Stimulated activated naive CD4-positive, alpha-beta T cell (primary cell): ENCODE measurements at regions not wholly inside any gene's neighbourhood (a gene's known extent, or its start where the extent isn't known, plus 50 kb on each side); places are given as distances from the start of the nearest gene placed in this dataset.

ENCODE experiments used
- DNase-seq, 6 experiments: peaks; one replicate each; lab custom pipeline; 2025; lab: John Stamatoyannopoulos, UW

DNA sequence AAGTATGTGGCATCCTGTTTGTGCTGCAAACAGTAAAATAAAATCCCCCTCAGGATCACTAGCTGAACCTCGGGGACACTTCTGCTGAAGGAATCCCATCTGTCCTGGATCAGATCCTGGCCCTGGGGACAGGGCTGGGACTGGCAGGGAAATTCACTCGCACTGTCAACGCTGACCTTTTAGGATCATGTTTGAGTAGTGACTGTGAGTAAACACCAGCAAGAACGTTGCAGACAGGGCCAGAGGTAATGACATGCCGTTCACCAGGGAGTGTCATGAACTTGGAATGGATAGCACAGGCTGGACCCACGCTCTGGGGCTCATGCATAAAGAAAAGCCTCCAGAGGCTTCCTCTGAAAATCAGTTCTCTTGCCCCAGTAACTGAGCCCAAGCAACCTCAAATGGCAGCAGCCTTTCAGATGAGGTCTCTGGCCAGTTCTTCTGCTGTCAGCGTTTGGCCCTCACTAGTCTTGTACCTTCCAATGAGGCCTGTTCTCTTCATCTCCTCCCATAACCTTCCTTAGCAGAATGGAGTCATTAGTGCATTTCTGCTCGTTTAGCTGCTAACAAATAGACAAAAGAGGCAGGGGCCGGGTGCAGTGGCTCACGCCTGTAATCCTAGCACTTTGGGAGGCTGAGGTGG is 51.0 kb upstream of the BARX2 start:
- no peak for DNase-seq

DNA sequence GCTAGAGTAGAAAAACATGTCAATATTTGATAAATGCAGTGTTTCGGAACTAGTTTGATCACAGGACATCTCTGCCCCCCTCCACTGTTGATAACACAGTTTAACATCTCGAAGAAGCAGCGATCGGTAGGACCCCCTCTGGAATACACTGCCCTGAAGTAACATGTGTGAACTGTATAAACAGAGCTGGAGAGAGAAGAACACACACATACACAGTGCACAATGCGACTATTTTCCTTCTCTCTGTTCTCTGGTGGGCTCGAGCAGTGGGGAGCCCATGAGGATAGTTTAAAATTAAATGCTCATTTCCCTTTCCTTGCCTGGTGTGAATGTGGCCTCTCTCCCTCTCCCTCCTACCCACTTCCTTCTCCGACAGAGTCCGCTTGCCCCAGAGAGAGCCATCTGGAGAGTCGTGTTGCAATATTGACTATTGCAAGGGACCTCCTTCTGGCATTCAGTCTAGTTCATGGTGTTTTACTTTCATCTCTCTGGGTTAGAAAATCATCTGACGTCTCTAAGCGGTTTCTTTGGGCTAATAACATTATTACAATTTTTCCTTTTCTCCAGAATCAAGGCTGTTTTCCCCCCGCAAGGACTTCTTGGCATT is 51.6 kb upstream of the BARX2 start:
- no peak for DNase-seq

DNA sequence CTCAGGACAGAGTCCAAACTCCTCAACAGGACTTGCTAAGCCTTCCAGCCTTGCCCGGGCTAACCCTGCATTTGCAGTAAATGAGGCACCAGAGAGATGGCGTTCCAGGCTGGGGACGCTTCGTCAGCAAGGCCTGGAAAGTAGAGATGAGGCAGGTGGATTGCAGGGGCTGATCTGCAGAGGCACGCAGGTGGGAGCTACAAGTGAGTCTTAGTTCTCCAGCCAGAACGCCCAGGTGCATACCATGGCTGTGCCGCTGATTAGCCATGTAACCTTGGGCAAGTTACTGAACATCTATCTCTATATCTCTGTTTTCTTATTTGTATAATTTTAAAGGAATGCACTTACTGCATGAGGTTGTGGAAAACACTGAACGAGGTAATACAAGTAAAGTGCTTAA is 52.7 kb upstream of the BARX2 start:
- no peak for DNase-seq

DNA sequence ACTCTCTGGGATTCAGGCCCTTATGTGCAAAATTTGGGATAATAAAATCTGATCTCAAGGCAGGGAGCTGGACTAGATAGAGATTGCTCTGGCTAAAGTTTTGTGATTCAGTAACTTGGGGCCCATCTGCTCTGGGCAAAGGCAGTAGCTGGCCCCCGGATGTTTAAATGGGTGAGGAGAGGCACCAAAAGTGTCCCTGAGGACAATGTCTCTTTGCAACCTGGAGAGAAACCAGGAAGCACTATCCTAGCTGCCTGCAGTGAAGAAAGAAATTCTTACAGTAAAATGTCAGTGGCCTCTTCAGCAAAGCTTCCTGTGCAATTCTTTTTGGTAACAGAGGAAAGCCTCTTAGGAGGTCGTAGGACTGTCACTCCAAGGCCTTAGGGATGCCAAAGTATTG is 54.6 kb upstream of the BARX2 start:
- DNase-seq = no peak

DNA sequence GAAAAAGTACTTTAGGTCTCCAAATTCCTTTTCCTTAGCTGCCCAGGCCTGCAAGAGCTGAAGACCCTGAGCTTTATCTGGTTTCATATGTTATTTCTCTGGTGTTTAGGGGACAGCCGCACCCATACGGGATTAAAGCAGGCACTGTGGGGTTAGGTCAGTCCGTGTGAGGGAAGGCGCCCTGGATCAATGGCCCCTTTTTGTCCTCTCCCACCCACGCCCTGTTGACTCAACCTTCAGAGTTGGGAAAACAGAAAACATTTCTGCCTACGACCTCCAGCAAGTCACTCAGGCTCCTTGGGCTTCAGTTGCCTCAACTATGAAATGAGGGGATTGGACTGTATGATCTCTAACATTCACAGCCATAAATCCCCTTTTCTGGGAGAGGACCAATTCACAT is 55.2 kb upstream of the BARX2 start:
- DNase-seq = no peak

DNA sequence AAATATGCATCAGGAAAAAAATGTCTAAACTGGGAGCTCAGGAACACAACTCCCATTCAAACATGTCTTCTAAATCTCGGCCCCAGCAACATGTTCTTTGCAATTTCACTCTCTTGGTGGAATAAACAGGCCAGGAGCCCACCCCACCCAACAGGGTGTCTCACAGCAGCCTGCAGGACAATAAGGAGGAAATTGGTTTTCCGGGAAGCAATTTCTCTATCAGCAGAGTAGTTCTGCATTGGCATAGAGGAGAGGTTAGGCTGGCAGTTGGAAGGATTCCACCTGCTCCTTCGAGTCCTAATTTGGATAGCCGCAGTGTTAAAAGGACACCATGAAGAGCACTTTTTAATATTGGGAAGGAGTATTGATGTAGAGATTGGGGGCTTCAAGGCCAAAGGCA is 55.9 kb upstream of the BARX2 start:
- DNase-seq = no peak

DNA sequence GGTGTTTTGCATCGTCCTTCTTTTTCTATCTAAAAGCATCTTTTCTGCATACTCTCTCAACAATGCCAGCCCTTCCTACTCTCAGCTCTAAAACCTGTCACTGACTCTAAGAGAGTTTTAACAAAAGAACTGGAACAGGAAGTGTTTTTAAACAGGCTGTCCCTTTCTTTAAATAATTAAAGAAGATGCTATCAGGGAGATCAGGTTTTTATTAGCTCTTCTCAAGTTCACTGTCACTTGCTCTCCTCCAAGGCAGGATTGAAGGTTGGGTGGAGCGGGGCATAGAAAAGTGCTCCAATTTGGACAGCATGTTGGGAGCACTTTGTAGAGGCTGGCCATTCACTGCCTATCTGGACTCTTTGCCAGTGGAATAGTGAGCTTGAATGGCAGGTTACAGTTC is 56.4 kb upstream of the BARX2 start:
- DNase-seq = no peak

DNA sequence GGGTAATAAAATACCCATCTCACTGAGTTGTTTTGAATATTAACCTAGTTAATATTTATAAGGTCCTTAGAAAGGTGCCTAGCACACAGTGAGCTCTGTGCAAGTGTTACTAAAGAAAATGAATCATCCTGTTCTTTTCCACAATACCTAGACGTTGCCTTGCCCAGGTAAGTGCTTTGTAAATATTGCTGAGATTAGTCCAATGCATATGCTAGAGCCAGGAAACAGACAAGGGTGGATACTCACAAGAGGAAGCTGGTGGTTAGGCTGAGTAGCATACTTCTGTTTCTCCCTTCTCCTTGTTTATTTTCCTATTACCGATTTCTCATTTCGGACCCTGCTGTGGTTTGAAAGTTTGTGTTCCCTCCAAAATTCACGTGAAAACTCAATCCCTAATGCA is 58.1 kb upstream of the BARX2 start:
- no peak for DNase-seq

DNA sequence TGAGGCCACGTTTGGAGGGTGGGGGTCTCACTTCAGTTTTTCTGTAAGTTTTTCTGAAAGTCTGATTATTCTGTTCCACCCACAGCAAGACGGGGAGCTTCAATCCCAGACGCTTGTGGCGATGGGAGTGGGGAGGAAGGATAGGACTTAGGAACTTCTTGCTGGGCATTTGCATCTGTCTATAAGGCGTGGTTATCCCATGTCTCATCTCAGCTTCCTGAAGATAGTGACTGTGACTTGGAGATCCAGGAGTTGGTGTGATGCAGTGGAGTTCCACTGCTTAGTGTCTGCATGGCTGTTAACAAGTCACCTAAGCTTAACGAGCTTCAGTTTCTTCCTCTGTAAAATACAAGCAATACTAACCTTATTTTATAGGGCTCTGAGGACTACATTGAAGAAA is 58.9 kb upstream of the BARX2 start:
- DNase-seq = no peak

DNA sequence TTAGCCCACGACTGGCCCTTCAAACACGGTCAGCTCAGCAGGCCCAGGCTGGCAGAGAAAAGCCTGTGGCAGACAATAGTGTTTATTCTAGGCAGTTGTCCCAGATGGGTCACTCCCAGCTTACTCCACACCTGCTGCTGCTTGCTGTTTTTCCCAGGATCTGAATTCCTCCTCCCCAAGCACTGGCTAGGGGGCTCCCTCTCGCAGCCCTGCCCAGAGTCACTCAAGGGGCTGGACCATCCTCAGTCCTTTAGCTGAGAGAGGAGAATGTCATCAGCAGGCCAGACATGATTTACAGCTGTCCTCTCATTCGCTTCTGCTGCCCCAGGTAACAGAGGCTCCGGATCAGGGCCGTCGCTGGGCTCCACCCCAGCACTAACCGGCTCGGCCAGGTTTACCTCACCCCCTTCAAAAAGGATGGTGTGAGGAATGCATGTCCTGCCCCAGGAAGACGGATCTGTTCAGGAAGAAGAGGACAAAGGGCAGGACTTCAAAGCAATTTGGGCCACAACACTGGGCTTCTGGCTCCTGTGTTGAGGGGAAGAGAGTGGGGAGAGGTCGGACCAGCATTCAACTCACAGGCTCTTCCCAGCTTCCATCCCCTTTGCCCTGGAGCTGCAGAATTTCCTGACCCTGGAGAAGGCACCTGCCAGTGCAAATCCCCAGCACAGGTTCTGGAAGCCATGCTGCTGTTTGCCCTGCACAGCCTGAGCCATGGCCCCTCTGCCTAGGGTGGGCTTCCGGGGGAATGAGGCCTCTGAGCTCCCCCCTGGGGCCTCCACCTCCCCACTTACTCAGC is 59.7 kb upstream of the BARX2 start:
- DNase-seq = peak in 1 of 6 experiments; percentile 0

DNA sequence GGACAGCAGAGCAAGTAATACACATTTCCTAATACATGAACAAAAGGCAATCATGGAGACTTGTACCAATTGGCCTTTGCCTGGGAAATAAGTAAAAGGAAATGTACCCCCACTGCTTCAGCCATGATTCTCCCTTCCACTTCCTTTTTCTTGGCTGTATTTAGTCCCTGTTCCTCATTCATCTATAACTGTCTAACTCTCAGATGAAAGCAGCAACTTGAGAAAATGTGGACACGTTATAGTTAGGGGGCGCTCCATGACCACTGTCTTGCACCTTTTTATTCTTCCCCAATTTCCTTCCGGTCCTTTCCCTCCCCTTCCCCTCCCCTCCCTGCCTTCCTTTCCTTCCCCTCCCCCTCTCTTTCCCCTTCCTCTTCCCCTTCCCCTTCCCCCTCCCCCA is 61.3 kb upstream of the BARX2 start:
- no peak for DNase-seq

DNA sequence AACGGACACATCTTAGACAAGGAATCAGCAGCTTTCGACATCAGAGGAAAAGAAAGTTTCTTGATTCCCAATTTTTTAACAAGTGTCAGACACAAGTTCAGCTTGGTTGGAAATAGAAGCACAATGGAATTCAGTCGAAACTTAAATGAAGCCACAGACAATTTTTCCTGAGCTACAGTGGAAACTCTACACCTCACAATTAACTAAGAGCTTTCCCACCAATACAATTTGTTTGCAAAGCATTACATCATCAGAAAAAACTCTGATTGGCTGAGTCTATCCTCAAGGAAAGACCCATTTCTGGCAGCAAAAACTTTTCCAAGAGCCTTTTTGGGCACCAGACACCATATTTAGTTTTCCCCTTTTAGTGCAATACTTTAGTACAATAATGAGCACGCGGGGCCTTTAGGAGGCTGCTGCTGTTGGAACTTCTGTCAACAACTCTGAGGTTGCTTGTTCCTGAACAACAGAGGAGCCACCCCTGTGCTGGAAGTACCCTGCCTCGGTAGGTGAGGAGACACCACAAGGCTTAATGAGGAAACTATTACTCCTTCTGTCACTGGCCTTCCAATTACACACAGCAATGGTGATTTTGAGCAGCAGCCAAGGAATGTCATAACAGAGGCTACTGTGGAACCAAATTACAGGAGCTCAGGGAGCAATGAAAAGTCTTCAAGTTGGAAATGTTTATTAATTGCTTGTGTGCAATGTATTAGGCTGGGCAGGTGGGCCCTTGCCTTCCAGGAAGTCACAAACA is 61.9 kb upstream of the BARX2 start:
- DNase-seq = no peak

DNA sequence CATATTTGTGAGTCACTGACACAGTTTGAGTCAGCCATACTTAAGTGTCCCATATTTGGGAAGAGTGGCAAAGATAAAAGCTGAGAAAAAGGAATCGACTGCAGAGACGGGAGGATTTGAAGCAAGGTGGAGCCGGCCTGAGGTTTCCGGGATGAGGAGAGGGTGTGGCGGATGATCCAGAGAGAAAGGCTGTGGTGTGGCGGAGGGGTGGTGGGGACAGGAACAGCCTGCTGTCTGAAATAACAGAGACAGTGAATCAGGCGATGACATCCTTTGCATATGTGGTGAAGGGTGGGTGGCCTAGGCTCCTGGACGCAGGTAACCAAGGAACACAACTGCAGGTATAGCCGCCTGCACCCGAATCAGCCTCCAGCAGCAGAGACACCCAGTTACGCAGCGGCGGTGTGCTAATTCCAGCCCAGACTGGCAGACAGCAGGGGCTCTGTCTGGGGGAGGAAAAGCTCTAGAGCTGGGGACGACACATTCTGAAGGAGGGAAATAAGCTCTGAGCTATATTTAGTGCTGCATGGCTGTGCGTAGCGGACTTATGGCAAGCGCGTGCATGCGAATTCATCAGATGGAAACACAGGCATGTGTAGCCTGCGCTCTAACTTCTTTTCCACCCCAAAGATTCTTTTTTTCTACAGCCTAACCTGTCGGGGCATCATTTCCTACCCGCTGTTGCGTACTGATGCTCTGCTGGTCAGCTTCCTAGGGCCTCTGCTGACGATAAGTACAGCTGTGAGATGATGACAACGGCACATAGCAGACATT is 62.7 kb upstream of the BARX2 start:
- DNase-seq = no peak

DNA sequence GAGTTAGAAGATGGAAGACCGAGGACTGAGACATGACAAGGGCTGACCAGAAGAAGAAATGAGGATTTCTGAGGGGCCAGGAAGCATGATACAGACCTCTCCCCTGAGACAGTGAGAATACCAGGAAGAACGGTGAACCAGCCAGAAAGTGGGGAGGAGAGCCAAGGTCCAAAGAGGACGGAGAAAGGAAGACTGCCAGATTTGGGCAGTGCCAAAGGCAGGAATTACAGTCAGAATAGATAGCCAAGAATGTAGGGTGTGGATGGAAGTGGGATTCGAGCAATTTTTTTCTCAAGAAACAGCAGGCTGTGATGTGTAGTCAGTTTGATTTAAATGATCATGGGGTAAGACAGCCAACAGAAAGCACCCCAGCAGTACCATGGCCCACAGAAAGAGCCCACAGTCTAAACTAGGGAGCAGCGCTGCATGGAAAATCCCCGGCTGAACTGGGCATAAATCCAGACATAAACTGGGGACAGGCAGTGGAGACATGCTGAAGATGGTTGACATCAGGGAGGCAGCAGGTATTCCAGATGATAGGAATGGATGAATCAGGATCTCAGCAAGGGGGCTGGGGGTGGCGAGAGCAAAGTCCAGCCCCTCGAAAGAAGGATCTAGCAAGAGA is 67.3 kb upstream of the BARX2 start:
- DNase-seq = no peak

DNA sequence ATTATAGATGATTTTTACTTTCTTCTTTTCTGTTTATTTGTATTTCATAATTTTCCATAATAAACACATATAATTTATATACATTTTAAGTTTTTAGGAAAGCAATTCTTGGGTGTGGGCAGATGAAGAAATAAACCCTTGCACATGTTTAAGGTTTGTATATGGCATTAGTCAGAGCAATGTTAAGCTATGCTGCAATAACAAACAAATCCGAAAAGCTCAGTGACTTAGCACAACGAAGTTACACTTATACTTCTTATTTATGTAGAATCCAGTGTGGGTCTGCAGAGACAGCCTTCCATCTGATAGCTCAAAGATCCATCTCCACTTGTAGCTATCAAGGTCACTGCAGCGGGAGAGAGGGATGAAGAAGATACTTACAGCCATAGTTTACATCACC is 68.5 kb upstream of the BARX2 start:
- DNase-seq = no peak

DNA sequence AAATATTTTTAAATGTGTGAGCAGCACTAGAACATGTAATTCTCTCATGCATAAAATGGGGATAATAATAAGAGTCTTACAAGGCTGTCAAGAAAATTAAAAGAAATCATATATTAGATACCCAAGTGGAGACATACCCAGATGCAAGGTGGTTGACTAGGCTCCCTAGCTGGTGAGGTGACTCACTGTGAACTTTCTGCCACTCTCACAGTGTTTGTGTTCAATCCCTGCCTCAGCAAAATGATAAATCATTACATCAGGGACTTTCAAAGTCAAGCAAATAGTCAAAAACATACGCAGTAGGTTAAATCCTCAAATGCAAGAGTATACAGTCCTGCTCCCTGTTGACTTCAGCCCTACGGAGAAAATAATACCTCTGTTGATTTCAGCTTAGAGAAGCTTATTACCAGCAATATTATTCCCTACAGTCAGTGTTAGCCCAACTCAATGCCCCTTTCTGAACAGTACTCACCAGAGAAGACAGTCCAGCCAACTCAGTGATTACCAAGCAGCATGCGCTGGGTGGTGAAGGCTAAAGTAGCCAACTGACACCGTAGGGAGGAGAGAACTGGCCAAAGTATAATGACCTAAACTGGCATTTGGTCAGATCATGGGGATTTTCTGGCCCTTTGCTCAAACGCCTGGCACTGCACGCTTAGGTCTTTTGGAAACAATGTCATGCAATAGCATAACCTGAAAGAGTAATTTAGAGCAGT is 73.1 kb upstream of the BARX2 start:
- no peak for DNase-seq

DNA sequence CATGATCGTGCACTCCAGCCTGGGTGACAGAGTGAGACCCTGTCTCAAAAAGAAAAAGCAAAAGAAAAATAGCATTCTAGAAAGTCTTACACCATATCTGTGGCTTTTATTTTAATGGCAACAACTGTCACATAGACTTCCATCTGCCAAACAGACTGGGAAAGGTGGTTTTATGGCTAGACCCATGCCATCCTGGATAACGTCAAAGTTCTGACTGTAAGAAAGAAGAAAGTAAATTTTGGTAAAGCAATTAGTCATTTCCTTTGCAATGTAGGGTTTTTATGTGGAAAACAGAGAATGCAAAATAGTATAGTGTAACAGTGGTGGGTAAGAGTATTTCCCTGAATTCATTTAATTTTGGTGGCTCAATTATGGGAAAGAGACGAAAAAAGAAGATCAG is 75.5 kb upstream of the BARX2 start:
- DNase-seq = no peak

DNA sequence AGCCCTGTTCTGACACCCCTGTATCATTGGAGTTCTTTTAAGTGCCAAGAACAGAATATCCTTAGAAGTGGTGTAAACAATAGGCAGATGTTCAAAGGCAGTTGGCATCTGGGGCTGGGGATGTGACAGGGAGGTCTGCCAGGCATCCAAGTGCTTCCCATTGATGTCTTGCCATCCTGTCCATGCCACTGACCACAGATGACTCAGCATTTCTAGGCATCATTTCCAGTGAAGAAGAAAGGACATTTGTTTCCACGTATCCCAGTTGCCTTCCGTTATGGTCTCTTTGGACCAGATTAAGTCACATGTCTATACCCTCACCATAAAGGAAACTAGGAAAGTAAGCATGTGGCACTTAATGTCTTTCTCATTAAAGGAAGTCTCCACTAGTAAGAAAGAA is 76.7 kb upstream of the BARX2 start:
- DNase-seq = no peak

DNA sequence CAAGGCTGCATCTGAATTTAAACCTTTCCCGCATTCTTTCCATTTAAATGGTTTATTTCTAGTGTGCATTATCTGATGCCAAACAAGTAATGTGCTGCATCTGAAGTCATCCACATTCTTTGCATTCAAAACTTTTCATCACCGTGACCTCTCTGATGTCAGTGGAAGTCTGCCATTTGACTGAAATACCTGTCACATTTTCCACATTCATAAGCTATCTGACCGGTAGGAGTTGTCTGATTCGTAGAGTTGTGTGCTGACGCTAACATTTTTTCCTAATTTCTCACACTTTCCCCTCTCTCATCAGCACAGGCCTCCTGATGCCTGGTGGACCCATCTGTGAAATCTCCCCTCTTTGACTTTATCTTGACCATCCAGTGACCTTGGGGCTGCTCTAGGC is 79.9 kb upstream of the BARX2 start:
- no peak for DNase-seq

DNA sequence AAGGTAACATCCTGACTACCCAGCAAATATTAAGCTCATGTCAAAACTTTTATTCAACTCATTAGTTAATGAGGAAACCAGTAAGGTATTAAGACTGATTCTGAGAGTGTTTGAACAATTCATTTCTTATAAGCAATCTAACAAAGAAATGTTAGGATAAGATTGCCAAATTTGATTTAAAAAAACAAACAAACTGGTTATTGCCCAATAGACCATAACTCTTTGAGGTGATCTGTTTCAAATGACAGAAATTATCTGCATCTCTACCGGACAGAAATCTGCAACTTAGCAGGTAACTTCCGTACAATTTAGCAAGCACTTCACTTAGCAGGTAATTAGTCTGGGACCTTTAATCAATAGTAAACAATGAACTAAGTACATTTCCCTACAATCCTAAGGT is 82.9 kb upstream of the BARX2 start:
- DNase-seq = no peak

DNA sequence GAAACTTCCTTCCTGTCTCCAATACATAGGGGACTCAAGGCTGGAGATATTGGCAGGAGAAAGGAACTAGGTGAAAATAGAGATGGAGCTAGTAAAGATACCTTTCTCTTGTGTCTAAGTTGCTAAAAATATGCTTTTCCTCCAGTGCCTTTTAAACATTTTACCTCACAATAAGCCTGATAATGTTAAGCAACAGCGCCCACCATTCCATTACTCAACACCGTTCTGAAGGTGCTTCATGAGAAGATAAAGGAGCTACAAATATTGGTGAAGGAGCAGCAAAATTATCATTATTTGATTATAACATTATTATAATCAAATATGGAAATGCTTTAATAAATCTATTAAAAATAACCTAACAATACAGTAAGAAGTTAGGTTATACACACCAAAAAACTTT is 83.6 kb upstream of the BARX2 start:
- DNase-seq = no peak
